Neutrophil (primary cell): ENCODE measurements at regions not wholly inside any gene's neighbourhood (a gene's known extent, or its start where the extent isn't known, plus 50 kb on each side); places are given as distances from the start of the nearest gene placed in this dataset.

Experiments used
- H3K27ac ChIP-seq: fragments of 200-600 bp; sonication (generic); 2 replicates; pipeline ENCODE4 v1.5.1; 2016; ENCODE audit warnings: mild to moderate bottlenecking, moderate library complexity
- H3K27me3 ChIP-seq: fragments of 200-600 bp; sonication (generic); 2 replicates; pipeline ENCODE4 v1.6.0; 2016; ENCODE audit warnings: mild to moderate bottlenecking
- H3K36me3 ChIP-seq: fragments of 200-600 bp; sonication (generic); 2 replicates; pipeline ENCODE4 v1.5.1; 2017
- H3K4me1 ChIP-seq, 2 experiments: fragments of 200-600 bp in 1 of 2; sonication (generic) in 1 of 2; 1 replicate in 1 of 2; 2 replicates in 1 of 2; pipeline versions ENCODE4 v1.5.1 to v1.6.1; 2013 to 2016; ENCODE audit warnings: low read depth in 1 of 2, low read length in 1 of 2, mild to moderate bottlenecking in 1 of 2, moderate library complexity in 1 of 2; ENCODE audit not compliant: control insufficient read depth in 1 of 2, insufficient read depth in 1 of 2
- H3K4me3 ChIP-seq, 2 experiments: fragments of 200-600 bp in 1 of 2; sonication (generic) in 1 of 2; 1 replicate in 1 of 2; 2 replicates in 1 of 2; pipeline ENCODE4 v1.5.1; 2013 to 2016; ENCODE audit warnings: low read depth in 1 of 2, low read length in 1 of 2, mild to moderate bottlenecking in 1 of 2, moderate library complexity in 1 of 2
- H3K9me3 ChIP-seq: fragments of 200-600 bp; sonication (generic); 2 replicates; pipeline ENCODE4 v1.5.1; 2016
- TF ChIP-seq, protein P1 (sequence below): fragments of 200-600 bp; sonication (generic); IDR thresholded peaks from 2 replicates; pipeline ENCODE4 v1.5.1; 2016; ENCODE audit warnings: antibody characterized with exemption

DNA sequence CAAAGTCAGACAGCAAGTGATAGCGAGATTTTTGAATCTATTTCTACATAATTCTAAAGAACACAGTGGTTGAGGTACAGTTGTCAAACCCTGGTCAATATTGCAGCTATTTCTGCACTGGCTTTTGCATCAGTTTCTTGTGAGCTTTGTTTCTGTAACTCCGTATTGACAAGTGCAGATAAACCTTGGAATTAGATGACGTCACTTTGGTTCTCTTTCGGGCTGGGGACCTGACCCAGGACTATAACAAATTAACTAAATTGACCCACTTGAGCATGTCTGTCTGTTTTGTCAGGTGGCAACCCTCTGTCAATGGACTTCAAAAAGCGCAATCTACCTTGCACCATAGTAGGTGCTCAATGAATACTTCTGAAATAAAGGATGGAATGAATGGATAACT, 418.4 kb upstream of the SGCD start:
- TF ChIP-seq, protein P1, sequence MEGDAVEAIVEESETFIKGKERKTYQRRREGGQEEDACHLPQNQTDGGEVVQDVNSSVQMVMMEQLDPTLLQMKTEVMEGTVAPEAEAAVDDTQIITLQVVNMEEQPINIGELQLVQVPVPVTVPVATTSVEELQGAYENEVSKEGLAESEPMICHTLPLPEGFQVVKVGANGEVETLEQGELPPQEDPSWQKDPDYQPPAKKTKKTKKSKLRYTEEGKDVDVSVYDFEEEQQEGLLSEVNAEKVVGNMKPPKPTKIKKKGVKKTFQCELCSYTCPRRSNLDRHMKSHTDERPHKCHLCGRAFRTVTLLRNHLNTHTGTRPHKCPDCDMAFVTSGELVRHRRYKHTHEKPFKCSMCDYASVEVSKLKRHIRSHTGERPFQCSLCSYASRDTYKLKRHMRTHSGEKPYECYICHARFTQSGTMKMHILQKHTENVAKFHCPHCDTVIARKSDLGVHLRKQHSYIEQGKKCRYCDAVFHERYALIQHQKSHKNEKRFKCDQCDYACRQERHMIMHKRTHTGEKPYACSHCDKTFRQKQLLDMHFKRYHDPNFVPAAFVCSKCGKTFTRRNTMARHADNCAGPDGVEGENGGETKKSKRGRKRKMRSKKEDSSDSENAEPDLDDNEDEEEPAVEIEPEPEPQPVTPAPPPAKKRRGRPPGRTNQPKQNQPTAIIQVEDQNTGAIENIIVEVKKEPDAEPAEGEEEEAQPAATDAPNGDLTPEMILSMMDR = no peak
- Histone ChIP-seq H3K4me3 (no peak overlapping the region), H3K27me3 (no peaks in the 10 kb centered on the region), H3K27ac (no peak overlapping the region), H3K9me3 (no peaks in the 10 kb centered on the region), H3K4me1 (no peaks in the 10 kb centered on the region), H3K36me3 (no peaks in the 10 kb centered on the region)

- Histone ChIP-seq H3K4me1 (no peaks in the 10 kb centered on the region), H3K9me3 (no peaks in the 10 kb centered on the region), H3K4me3 (no peak overlapping the region), H3K27ac (no peak overlapping the region), H3K27me3 (no peaks in the 10 kb centered on the region), H3K36me3 (no peaks in the 10 kb centered on the region)
- TF ChIP-seq, protein P1 = no peak
Measured at GRCh38 chr5:155912291-155912690, 414.7 kb upstream of the SGCD start.

DNA sequence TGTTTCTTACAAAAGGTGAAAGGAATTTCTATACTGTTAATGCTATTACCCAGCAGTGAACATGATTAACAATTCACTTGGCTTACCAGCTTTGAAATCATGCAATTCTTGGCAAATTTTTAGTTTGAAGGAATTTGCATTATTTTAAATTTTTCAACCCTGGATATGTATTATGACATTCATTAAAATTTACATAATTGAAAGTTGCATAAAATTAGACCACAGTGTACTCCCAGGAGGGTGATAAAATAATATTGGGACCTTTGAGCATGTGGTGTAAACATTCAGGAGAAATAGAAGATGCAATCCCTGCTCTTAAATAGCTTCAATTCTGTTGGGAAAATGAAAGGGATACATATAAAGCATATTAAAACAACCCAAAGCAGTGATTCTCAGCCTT, 412.2 kb upstream of the SGCD start:
- no peaks in the 10 kb centered on the region for H3K4me1 ChIP-seq
- no peaks in the 10 kb centered on the region for H3K36me3 ChIP-seq
- no peaks in the 10 kb centered on the region for H3K9me3 ChIP-seq
- no peaks in the 10 kb centered on the region for H3K27me3 ChIP-seq
- TF ChIP-seq, protein P1 = no peak
- H3K4me3 ChIP-seq = no peak overlapping the region
- H3K27ac ChIP-seq = no peak overlapping the region

DNA sequence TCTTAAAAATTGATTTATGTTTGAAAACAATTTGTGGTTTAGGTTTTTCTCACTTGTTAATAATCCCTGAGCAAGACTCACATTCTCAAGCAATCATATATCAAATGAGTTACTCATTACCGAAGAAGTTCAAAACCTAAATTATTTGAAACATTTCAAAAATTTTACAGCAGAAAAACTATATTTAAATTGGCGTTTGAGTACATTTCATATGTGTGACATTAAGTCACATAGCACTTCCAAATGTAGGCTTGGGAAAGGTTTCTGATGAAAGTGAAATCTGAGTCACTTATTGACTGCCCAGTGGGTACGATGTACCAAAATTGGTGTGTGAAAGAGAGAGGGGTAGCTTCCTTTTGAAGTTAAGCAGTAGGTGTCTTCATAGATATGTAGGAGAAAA, 411.4 kb upstream of the SGCD start:
- H3K4me1 ChIP-seq = no peaks in the 10 kb centered on the region
- TF ChIP-seq, protein P1 = no peak
- H3K27me3 ChIP-seq = no peaks in the 10 kb centered on the region
- no peaks in the 10 kb centered on the region for H3K36me3 ChIP-seq
- no peak overlapping the region for H3K4me3 ChIP-seq
- no peaks in the 10 kb centered on the region for H3K9me3 ChIP-seq
- H3K27ac ChIP-seq = no peak overlapping the region

- Histone ChIP-seq H3K9me3 (no peaks in the 10 kb centered on the region), H3K27ac (no peak overlapping the region), H3K27me3 (no peaks in the 10 kb centered on the region), H3K4me3 (no peak overlapping the region), H3K4me1 (no peaks in the 10 kb centered on the region), H3K36me3 (no peaks in the 10 kb centered on the region)
- TF ChIP-seq, protein P1 = no peak
Measured at GRCh38 chr5:155919126-155919525, 407.8 kb upstream of the SGCD start.

GRCh38 chr5:155919725-155920124, 407.2 kb upstream of the SGCD start:
- Histone ChIP-seq H3K27ac (no peak overlapping the region), H3K4me1 (no peaks in the 10 kb centered on the region)
- TF ChIP-seq, protein P1 = no peak

More at GRCh38 chr5:155919725-155920124, 407.2 kb upstream of the SGCD start:
- no peaks in the 10 kb centered on the region for H3K9me3 ChIP-seq
- H3K27me3 ChIP-seq = no peaks in the 10 kb centered on the region
- H3K36me3 ChIP-seq = no peaks in the 10 kb centered on the region
- H3K4me3 ChIP-seq = no peak overlapping the region
